ENCODE measurements at regions not wholly inside any gene's neighbourhood (a gene's known extent, or its start where the extent isn't known, plus 50 kb on each side); places are given as distances from the start of the nearest gene placed in this dataset.

DNA sequence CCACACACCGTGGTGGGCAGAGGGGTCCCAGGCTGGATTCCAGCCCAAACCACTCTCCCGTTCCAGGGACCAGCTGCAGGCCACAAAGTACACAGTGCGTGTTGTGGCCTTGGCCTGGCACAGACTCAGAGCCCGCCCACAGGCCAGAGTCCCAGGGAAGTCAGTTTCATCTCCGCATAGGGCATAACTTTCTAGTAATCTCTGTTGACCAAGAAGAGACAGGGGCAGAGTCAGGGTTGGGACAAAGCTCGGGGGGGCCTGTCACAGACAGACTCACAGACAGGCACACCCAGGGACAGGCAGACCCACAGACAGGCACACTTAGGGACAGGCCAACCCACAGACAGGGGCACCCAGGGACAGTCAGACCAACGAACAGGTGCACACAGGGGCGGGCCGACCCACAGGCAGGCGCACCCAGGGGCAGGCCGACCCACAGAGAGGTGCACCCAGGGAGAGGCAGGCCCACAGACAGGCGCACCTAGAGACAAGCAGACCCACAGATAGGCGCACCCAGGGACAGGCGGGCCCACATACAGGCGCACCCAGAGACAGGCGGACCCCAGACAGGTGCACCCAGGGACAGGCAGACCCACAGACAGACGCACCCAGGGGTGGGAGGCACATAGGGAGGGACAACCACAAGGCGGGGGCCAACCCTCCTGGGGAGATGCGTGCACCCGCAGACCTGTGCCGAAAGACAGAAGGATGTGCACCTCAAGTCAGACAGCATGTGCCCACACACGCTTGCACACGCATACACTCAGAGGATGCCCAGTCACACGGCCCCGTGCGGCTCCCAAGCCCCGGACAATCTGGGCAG lies 323.3 kb upstream of the RTL1 start:
- TF ChIP-seq, protein P1, sequence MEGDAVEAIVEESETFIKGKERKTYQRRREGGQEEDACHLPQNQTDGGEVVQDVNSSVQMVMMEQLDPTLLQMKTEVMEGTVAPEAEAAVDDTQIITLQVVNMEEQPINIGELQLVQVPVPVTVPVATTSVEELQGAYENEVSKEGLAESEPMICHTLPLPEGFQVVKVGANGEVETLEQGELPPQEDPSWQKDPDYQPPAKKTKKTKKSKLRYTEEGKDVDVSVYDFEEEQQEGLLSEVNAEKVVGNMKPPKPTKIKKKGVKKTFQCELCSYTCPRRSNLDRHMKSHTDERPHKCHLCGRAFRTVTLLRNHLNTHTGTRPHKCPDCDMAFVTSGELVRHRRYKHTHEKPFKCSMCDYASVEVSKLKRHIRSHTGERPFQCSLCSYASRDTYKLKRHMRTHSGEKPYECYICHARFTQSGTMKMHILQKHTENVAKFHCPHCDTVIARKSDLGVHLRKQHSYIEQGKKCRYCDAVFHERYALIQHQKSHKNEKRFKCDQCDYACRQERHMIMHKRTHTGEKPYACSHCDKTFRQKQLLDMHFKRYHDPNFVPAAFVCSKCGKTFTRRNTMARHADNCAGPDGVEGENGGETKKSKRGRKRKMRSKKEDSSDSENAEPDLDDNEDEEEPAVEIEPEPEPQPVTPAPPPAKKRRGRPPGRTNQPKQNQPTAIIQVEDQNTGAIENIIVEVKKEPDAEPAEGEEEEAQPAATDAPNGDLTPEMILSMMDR (IDR thresholded peaks at IDR 0.05; ENCODE audit: insufficient read depth, low read depth, low read length): no peak
- no peak for TF ChIP-seq EZH2 (IDR thresholded peaks at IDR 0.05; ENCODE audit: insufficient read depth, low read length)

Data from astrocyte (in vitro differentiated cells and primary cell).